ENCODE measurements at regions not wholly inside any gene's neighbourhood (a gene's known extent, or its start where the extent isn't known, plus 50 kb on each side); places are given as distances from the start of the nearest gene placed in this dataset.

DNA sequence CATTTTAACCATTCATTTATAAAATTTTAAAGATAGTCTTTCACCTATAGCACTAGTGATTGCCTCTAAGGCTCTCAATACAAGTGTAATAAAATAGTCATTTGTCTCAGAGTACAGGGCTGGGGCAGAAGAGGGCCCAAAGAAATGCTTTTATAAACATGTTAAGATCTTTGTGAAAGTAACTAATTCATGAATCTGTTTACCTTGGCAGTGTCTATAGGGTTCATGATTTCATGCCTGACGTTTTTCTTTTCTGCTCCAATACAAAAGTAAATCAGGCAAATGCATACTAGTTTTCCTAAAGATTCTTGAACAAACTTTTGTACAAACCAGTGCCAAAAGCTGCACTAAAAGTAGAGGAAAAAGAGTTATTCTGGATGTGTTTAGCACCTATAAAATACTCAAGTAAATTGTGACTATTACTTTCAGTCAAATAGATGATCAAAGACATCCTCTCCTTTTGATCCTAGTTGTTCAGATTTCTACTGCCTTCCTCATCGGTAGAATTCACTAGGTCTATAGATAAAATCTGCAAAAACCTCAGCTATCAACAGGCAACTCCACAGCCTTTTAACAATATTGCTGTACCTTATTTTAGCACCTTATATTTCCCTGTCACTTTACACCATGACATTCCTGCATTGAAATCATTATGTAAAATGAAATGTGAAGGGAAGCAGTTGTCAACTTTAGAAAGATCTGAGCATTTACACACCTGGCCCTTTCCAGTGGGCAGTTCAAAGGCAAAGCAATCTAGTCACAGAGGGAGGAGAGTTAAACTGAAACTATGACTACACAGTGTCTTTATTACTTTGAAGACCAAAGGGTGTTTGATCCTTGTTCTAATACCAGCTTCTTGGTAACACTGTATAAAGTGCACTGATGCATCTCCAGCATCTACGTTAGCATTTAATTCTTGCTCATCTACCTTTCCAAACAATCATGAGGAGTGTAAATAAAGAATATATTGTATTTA lies 100.0 kb upstream of the MED13 start:
- TF ChIP-seq ESRRA (CRISPR knock-in tag; IDR thresholded peaks at IDR 0.05; ENCODE audit: borderline replicate concordance) (no peak), NR2C2 (CRISPR knock-in tag; IDR thresholded peaks at IDR 0.05) (no peak), SP1 (CRISPR knock-in tag; conservative IDR thresholded peaks at IDR 0.05) (no peak)

All from WTC11 (cell line).